GM18951 (cell line): ENCODE measurements at regions not wholly inside any gene's neighbourhood (a gene's known extent, or its start where the extent isn't known, plus 50 kb on each side); places are given as distances from the start of the nearest gene placed in this dataset.

ENCODE experiments used
- POLR2A ChIP-seq: IDR thresholded peaks from 4 replicates; pipeline ENCODE4 v1.6.1; 2011; ENCODE audit warnings: mild to moderate bottlenecking; ENCODE audit not compliant: insufficient read length, insufficient read depth; ENCODE audit errors: extremely low read depth
- in situ Hi-C: fragments of 300-500 bp; cut with MboI; formaldehyde crosslinking; loops from one replicate; pipeline ENCODE4 v1.12.0; 2022; ENCODE audit warnings: low sequenced_read_pairs, mixed read lengths, inconsistent platforms; ENCODE audit not compliant: unreplicated experiment

DNA sequence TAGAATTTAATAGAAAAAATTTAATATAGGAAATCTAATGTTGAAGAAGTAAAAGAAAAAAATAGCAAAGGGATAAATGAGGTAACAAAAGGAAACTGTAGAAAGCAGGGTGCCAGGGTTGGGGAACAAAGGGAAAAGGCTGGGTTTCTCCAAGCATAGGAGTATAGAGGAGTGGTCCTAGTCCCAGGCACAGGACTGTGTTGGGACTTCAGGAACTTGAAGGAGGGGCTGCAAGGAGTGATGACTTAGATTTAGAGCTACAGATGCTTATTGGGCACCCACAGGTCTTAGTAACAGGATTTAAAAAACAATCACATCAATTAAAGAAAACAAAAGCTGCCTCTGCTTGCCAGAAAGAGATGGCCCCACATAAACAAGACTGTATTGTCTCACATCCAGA is 396.5 kb upstream of the TNC start:
- TF ChIP-seq POLR2A = no peak
- in situ Hi-C loops = loop anchor here (25.0 kb wide), 1 partner anchor 752 kb away; no protein-coding TSS in a partner anchor

GRCh38 chr9:115517335-115518075 is 399.5 kb upstream of the TNC start:
- in situ Hi-C loops = loop anchor here (25.0 kb wide), 1 partner anchor 755 kb away; no protein-coding TSS in a partner anchor
- TF ChIP-seq POLR2A = no peak

- no peak for TF ChIP-seq POLR2A
- in situ Hi-C loops = loop anchor here (25.0 kb wide), 1 partner anchor 758 kb away; no protein-coding TSS in a partner anchor
Observed at GRCh38 chr9:115520646-115521045, 402.7 kb upstream of the TNC start.

DNA sequence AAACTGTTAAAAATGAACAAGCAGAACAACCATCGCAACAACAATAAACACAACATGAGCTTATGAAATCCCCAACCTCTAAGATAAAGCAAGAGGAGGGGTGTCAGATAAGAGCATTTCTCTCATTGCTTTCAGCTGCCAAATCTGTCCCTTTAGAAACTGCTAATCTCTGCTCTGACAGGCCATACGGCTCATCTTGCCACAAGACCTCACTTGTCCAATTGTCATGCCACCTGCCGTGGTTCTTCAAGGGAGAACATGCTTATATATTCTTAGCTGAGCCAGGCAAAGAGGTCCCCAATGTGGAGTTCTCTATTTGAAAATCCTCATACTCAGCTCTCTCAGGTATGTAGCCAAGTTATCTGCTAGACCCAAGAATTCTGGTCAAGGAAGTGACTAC is 405.0 kb upstream of the TNC start:
- no peak for TF ChIP-seq POLR2A
- in situ Hi-C loops = loop anchor here (25.0 kb wide), 1 partner anchor 761 kb away; no protein-coding TSS in a partner anchor

DNA sequence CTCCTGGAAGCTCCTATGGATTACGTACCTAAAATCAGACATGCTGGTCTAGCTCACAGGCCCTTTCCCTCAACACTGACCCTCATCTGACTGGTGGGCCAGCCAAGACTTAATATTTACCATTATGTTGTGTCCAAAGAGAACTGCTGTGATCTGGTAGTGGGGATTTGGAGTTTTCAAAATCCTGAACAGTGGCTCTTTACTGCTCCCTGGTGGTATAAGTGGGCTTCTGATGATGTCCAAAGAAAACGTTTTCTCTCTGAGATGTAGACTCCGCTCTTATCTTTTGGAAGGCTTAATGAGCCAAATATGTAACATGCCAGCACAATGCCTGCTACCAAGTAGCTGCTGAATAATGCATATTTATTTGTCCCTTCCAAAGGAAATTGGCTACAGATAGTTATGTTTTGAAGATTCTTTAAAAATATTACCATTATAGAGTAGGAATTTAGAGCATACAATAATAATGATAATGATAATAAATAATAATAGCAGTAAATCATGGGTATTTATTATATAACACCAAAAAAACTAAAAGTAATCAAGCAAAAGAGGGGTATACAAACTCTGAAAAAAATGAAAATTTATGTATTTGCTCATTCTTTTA is 406.6 kb upstream of the TNC start:
- no peak for TF ChIP-seq POLR2A
- in situ Hi-C loops = loop anchor here (25.0 kb wide), 1 partner anchor 762 kb away; no protein-coding TSS in a partner anchor

- in situ Hi-C loops = no loop called here
- TF ChIP-seq POLR2A = no peak
Observed at GRCh38 chr9:115525111-115526058, 407.4 kb upstream of the TNC start.

GRCh38 chr9:115531410-115532125 is 413.6 kb upstream of the TNC start:
- TF ChIP-seq POLR2A = no peak
- in situ Hi-C loops = no loop called here

DNA sequence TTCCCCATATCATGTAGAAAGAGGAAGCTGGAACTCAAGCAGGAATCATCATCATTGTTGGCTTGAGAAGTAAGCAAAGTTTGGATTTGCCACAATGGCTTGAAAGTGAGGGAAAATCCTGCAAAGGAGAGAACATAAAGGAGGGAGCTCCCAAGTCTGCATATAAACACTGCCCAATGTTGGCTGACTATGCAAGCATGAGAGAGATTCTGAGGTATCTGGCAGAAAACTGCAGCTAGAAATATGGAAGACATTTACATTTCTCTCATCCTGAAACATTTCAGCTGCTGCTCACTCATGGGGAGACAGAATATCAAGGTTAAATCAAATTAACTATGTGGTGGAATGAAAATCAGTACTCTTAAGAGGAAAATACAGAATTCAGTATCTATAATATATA is 415.6 kb upstream of the TNC start:
- in situ Hi-C loops = no loop called here
- TF ChIP-seq POLR2A = no peak

DNA sequence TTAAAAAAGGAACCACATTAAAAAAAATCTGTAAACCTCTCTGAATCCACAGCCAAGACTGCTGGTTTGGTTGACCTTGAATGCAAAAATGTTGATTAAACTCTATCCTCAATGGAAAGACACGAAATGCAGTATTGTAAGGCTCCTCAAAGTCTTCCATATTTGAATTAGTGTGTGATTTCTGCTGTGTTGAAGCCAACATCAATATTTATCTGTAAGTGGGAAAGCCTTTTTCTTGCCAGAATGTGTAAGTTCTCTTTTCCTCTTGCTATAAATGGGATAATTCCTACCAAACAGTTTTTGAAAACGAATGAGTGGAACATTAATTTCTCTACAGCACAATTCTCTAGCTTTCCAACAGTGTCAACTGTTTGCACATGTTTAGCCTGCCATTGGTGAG is 422.1 kb upstream of the TNC start:
- TF ChIP-seq POLR2A = no peak
- in situ Hi-C loops = no loop called here

GRCh38 chr9:115543511-115543910 is 425.6 kb upstream of the TNC start:
- no peak for TF ChIP-seq POLR2A
- in situ Hi-C loops = no loop called here

GRCh38 chr9:115548609-115549260 is 430.8 kb upstream of the TNC start:
- TF ChIP-seq POLR2A = no peak
- in situ Hi-C loops = no loop called here

- in situ Hi-C loops = no loop called here
- TF ChIP-seq POLR2A = no peak
Observed at GRCh38 chr9:115551396-115551795, 433.4 kb upstream of the TNC start.
